Activated CD8-positive, alpha-beta memory T cell treated with anti-CD3 and anti-CD28 coated beads, Interleukin-2, amount 10 ng/mL, durations not matched to agents 7 days and 5 days (primary cell): ENCODE measurements at regions not wholly inside any gene's neighbourhood (a gene's known extent, or its start where the extent isn't known, plus 50 kb on each side); places are given as distances from the start of the nearest gene placed in this dataset.
A peak's percentile ranks its signal among the peaks of the same experiment; 100 is the strongest.

Experiments used
- ATAC-seq: fragments of 150-1000 bp; cut with Tn5 transposase; one replicate; pipeline ENCODE4 v1.10.0; 2021; ENCODE audit warnings: moderate library complexity
- CTCF ChIA-PET: fragments of 350-600 bp; sonication (Branson Sonifier 250); formaldehyde crosslinking; loops from one replicate; lab custom pipeline; 2021; ENCODE audit warnings: antibody characterized with exemption; lab: Charles Lee
- DNase-seq: peaks from one replicate; pipeline ENCODE4 v3.0.0-alpha.2; 2020
- H3K27ac Mint-ChIP-seq: one replicate; pipeline ENCODE4 v1.8.0; 2021; ENCODE audit warnings: mild to moderate bottlenecking, mixed read lengths
- H3K27me3 Mint-ChIP-seq: one replicate; pipeline ENCODE4 v1.8.0; 2021; ENCODE audit warnings: mixed read lengths
- H3K36me3 Mint-ChIP-seq: one replicate; pipeline ENCODE4 v1.8.0; 2021; ENCODE audit warnings: mild to moderate bottlenecking, mixed read lengths
- H3K4me1 Mint-ChIP-seq: one replicate; pipeline ENCODE4 v1.8.0; 2021; ENCODE audit warnings: mixed read lengths
- H3K4me3 Mint-ChIP-seq: one replicate; pipeline ENCODE4 v1.8.0; 2021; ENCODE audit warnings: mild to moderate bottlenecking, moderate library complexity, mixed read lengths
- H3K9me3 Mint-ChIP-seq: one replicate; pipeline ENCODE4 v1.8.0; 2022; ENCODE audit warnings: low read depth, mixed read lengths

DNA sequence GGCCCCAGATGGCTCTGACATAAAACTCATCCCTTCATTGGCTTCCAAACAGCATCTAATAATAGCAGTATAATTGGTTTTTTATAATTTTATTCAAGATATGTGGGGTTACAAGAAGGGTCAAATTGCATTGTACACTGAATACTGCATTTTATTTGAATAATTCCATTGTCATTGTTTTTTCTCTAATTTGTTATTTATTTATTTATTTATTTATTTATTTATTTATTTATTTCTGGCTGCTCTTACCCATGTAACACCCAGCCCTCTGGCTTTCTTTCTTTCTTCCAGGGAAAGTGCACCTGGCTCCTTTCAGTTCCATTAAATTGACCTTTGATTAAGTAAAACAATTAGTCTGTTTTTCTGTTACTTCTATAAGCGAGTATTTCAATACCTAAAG is 210.1 kb downstream of the CDH9 start:
- H3K4me3 Mint-ChIP-seq: no peak overlapping the region
- H3K9me3 Mint-ChIP-seq: peaks cover 12% of the 10 kb centered on the region
- no peak for DNase-seq
- H3K36me3 Mint-ChIP-seq: no peaks in the 10 kb centered on the region
- ATAC-seq: no peak
- H3K4me1 Mint-ChIP-seq: no peaks in the 10 kb centered on the region
- H3K27me3 Mint-ChIP-seq: no peaks in the 10 kb centered on the region
- H3K27ac Mint-ChIP-seq: no peak overlapping the region
- CTCF ChIA-PET: no interaction called here

DNA sequence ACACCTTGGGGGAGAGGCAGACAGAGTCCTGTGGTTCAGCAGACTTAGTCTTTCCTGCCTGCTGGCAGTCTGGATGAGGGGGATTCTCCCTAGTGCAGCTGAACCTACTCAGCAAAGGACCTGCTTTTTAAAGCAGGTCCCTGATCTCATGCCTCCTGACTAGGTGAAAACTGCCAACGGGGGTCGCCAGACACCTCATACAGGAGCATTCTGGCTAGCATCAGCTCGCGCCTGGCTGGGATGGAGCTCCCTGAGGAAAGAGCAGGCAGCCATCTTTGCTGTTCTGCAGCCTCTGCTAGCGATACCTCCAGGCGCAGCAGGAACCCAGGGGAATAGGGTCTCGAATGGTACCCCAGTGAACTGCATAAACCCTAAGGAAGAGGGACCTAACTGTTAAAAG is 225.2 kb downstream of the CDH9 start:
- ATAC-seq (no peak), DNase-seq (no peak)
- H3K9me3 Mint-ChIP-seq: peaks cover 21% of the 10 kb centered on the region
- no peaks in the 10 kb centered on the region for H3K4me1 Mint-ChIP-seq
- no peak overlapping the region for H3K27ac Mint-ChIP-seq
- H3K36me3 Mint-ChIP-seq: no peaks in the 10 kb centered on the region
- H3K27me3 Mint-ChIP-seq: no peaks in the 10 kb centered on the region
- H3K4me3 Mint-ChIP-seq: no peak overlapping the region
- CTCF ChIA-PET: no interaction called here

DNA sequence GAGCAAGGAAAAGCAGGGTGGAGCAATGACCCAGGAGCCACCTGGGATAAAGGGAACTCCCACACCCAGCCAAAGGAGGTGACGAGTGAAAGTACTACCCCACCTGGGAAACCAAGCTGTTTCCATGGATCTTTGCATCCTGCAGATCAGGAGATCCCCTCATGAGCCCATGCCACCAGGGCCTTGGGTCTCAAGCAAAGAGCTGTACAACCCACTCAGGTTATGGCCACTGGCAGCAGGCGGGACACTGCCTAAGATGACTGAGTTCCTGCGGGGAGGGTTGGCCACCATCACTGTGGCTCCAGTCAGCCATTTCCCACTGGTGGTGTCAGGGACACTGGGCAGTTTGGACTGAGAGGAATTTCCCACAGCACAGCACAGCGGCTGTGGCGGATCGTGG is 225.7 kb downstream of the CDH9 start:
- no peak overlapping the region for H3K27ac Mint-ChIP-seq
- no peaks in the 10 kb centered on the region for H3K27me3 Mint-ChIP-seq
- H3K9me3 Mint-ChIP-seq: peaks cover 17% of the 10 kb centered on the region
- DNase-seq (no peak), ATAC-seq (no peak)
- H3K36me3 Mint-ChIP-seq: no peaks in the 10 kb centered on the region
- H3K4me1 Mint-ChIP-seq: no peaks in the 10 kb centered on the region
- H3K4me3 Mint-ChIP-seq: no peak overlapping the region
- CTCF ChIA-PET: no interaction called here

DNA sequence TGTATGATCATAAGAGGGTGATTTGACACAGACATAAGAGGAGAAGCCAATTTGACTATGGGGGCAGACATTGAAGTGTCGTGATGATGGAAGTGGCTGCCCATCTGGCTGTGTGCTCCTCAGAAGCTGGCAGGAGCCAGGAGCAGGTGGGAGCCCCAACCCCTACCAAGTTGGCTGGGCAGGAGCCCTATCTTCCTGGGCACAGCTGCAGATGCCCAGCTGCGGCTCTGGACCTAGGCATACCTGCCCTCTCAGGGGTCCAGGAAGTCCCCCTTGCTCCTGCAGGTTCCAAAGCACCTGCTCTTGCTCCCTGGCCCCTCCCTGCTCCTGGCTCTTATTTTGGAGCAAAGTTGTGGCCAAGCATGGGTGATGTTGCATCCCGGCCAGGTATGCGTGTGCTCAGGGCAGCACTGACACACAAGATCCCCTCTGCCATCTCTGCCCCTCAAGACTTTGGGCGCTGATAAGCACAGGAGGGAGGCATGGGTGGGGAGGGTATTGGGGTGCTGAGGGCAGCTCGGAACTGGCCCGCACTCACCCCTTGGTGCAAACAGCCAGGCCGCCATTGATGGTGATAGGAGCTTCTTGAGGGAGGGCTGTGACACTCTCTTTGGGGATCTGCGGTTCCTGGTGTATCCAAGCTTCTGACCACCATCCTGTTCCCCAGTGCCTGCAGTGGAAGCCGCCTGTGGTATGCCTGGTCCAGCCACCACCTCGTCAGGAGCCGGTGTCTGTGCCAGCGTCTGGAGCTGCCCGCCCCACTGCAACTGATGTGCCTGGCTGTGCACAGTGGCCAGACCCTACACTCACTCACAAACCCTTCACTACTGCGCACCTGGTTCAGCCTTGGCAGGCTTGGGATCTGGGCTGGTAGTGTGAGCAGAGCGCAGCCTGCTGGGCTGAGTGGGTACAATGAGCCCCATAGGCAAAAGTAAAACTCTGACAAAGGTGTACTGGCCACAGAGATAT is 230.9 kb downstream of the CDH9 start:
- CTCF ChIA-PET: no interaction called here
- H3K4me1 Mint-ChIP-seq: no peaks in the 10 kb centered on the region
- H3K9me3 Mint-ChIP-seq: peaks cover 13% of the 10 kb centered on the region
- no peaks in the 10 kb centered on the region for H3K36me3 Mint-ChIP-seq
- H3K27me3 Mint-ChIP-seq: no peaks in the 10 kb centered on the region
- DNase-seq (no peak), ATAC-seq (no peak)
- no peak overlapping the region for H3K4me3 Mint-ChIP-seq
- no peak overlapping the region for H3K27ac Mint-ChIP-seq

DNA sequence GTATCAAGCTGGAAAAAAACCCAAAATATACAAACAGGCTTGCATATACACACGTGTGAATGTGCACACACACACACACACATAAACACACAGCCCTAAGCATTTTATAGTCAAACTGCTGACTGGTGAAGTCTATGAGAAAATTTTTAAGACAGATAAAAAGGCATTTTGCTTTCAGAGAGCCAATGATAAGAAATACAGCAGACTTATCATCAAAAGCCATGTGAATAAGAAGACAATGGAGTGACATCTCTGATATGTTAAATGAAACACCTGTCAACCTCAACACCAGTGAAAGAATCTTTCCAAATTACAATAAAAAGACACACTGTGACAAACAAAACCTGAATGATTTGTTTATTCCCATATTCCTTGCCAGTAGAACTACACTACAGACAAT is 233.3 kb downstream of the CDH9 start:
- no peaks in the 10 kb centered on the region for H3K4me1 Mint-ChIP-seq
- DNase-seq (no peak), ATAC-seq (no peak)
- CTCF ChIA-PET: no interaction called here
- no peak overlapping the region for H3K27ac Mint-ChIP-seq
- peaks cover 11% of the 10 kb centered on the region for H3K9me3 Mint-ChIP-seq
- no peaks in the 10 kb centered on the region for H3K36me3 Mint-ChIP-seq
- H3K4me3 Mint-ChIP-seq: no peak overlapping the region
- no peaks in the 10 kb centered on the region for H3K27me3 Mint-ChIP-seq

DNA sequence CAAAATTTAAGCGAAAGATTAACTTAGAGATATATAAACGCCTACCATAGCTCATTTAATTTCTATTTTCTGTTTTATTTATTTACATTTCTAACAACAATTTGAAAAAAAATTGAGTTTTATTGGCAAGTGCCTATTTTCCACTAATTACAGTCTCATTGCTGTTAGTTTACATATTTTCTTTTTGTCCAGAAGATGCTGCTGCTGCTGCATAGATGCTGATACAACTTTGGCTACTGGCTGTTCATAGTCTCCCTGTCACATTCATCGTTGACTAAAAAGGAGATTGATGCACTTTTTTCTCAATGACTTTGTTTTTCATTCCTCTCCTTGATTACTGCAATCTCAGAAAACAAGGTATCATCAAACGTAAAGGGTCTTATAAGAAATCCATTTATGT is 235.4 kb downstream of the CDH9 start:
- CTCF ChIA-PET: no interaction called here
- no peaks in the 10 kb centered on the region for H3K4me1 Mint-ChIP-seq

DNA sequence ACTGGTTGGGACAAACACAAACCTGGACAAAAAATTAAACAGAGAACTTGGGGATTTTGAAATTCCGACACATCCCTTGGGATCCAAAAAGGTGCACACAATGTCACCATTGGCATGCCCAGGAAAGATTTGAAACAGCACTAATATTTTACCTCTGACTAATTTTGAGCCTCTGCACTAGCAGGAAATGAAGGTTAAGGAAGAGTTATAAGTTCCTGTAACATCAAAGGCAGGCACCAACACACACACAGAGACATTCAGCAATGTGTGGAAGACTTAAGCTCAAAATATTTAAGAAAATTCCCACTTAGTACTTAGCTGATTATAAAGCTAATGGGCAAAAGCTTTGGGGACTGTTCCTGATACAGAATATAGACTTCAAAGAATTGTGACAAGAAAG is 247.0 kb downstream of the CDH9 start:
- CTCF ChIA-PET: no interaction called here
- H3K36me3 Mint-ChIP-seq: no peaks in the 10 kb centered on the region
- H3K27ac Mint-ChIP-seq: no peak overlapping the region
- no peak overlapping the region for H3K4me3 Mint-ChIP-seq
- H3K27me3 Mint-ChIP-seq: no peaks in the 10 kb centered on the region
- no peak for ATAC-seq
- peaks cover 16% of the 10 kb centered on the region for H3K9me3 Mint-ChIP-seq
- DNase-seq: no peak
- H3K4me1 Mint-ChIP-seq: no peaks in the 10 kb centered on the region

More for the DNA sequence above, 235.4 kb downstream of the CDH9 start:
- DNase-seq (no peak), ATAC-seq (no peak)
- Mint-ChIP-seq H3K9me3 (peaks cover 11% of the 10 kb centered on the region), H3K27ac (no peak overlapping the region), H3K36me3 (no peaks in the 10 kb centered on the region), H3K27me3 (no peaks in the 10 kb centered on the region), H3K4me3 (no peak overlapping the region)

DNA sequence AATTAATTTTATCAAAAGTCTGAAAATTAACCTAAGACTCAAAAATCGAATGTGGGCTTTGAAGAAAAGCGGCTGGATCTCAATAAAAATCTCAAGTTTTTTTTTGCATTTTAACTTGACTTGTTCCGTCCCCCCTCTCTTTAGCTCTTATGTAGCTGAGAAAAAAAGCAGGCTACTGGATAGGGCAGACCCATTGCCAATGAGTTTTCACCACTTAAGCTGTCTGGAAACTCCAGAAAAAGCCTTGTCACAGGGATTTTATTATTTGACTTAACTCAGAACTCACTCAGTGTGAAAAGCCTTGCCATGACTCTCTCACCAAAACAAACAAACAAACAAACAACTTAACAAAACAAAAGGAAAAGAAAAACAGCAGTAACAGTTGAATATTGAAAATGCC is 247.4 kb downstream of the CDH9 start:
- no peak for DNase-seq
- CTCF ChIA-PET: no interaction called here
- Mint-ChIP-seq H3K4me3 (no peak overlapping the region), H3K4me1 (no peaks in the 10 kb centered on the region), H3K36me3 (no peaks in the 10 kb centered on the region), H3K27me3 (no peaks in the 10 kb centered on the region), H3K9me3 (peaks cover 16% of the 10 kb centered on the region), H3K27ac (no peak overlapping the region)
- ATAC-seq: no peak

DNA sequence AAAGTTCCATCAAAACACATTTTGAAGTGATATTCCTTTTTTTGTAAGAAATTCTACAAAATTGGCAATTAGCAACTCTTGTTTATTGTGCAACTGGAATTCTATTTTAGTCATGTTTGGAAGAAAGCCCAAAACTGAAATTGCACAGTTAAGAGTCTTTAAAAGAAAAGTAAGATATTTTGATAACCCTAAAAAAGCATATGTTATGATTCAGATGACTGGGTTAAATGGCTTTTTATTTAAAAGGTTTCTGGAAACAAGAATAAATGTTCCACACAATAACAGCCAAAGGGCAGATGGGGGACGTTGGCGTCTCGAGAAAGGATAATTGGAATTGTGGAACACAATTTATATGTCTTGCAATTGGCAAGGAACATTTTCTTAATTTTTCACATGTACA is 275.2 kb downstream of the CDH9 start:
- H3K4me1 Mint-ChIP-seq: no peaks in the 10 kb centered on the region
- no peaks in the 10 kb centered on the region for H3K27me3 Mint-ChIP-seq
- CTCF ChIA-PET: no interaction called here
- H3K27ac Mint-ChIP-seq: no peak overlapping the region
- no peaks in the 10 kb centered on the region for H3K36me3 Mint-ChIP-seq
- DNase-seq (no peak), ATAC-seq (no peak)
- peaks cover 12% of the 10 kb centered on the region for H3K9me3 Mint-ChIP-seq
- no peak overlapping the region for H3K4me3 Mint-ChIP-seq

DNA sequence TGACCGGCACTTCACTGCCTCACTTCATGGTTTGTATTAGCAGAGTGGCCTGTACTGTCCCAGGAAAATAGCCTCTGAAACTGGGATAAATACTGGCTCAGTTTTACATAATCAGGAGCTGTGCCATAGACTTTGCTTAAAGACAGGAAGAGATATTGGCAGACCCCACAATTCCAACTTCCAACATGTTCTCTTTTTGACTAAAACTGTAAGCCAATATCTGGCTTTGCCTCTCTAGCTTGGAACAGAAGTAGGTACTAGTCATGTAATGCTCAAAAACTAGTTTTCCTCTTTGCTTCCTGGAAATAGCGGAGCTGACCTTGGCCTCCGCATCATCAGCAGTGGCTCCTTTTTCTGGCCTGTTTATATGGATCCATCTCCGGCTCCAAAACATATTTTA is 276.9 kb downstream of the CDH9 start:
- no peak for DNase-seq
- CTCF ChIA-PET: no interaction called here
- H3K4me3 Mint-ChIP-seq: no peak overlapping the region

DNA sequence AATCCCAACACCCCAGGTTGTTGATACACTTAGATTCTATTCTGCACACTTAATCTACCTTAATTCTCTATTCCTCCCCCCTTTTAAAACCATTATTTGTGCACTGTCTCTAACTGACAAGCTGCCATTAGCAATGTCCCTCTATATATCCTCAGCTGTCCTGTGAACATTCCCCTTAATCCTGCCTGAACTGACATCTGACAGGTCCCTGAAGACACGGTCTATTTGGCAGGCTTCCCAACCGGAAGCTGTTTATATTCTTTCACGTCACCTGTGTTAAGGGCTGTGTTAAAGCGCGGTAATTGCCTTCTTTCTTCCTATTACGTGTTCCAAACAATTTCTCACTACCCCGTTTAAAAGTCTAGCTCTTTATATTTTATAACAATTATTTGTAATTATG is 277.3 kb downstream of the CDH9 start:
- DNase-seq (no peak), ATAC-seq (no peak)
- Mint-ChIP-seq H3K9me3 (peaks cover 7% of the 10 kb centered on the region), H3K4me1 (no peaks in the 10 kb centered on the region), H3K4me3 (no peak overlapping the region), H3K36me3 (no peaks in the 10 kb centered on the region), H3K27me3 (no peaks in the 10 kb centered on the region), H3K27ac (no peak overlapping the region)
- CTCF ChIA-PET: no interaction called here

More for the DNA sequence above, 276.9 kb downstream of the CDH9 start:
- Mint-ChIP-seq H3K27me3 (no peaks in the 10 kb centered on the region), H3K9me3 (peaks cover 10% of the 10 kb centered on the region), H3K36me3 (no peaks in the 10 kb centered on the region), H3K4me1 (no peaks in the 10 kb centered on the region), H3K27ac (no peak overlapping the region)
- no peak for ATAC-seq

DNA sequence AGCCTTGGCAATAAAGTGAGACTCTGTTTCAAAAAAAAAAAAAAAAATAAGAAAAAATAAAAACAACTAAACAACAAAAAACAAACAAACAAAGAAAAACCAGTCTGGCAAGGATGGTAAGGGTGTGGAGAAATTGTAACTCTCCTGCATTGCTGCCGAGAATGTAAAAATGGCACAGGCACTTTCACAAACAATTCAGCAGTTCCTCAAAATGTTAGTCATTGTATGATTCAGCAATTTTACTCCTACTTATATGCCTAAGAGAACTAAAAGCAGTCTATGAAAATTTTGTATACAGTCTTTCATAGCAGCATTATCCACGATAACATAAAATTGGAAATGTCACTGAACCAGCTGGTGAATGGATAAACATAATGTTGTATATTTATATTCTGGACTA is 280.4 kb downstream of the CDH9 start:
- Mint-ChIP-seq H3K4me1 (no peaks in the 10 kb centered on the region), H3K27ac (no peak overlapping the region), H3K27me3 (no peaks in the 10 kb centered on the region), H3K9me3 (peaks cover 14% of the 10 kb centered on the region), H3K36me3 (no peaks in the 10 kb centered on the region), H3K4me3 (no peak overlapping the region)
- DNase-seq (no peak), ATAC-seq (no peak)
- CTCF ChIA-PET: no interaction called here

DNA sequence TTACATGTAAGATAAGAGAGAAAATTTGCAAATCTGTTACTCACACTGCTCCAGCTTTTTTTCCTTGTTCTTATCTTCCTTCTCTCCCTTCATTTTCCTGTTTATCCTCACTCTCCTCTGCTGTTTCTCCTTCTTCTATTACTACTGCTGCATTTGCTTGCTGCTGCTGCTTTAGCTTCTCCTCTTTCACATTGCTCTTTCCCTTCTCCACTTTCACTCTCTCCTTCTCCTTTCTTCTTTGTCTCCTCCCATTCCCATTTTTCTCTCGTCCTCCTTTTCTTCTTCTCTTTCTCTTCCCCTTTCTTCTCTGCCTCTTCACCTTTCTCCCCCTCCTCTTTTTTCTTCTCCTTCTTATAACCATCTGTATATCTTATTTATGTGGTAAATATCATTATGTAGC is 288.6 kb downstream of the CDH9 start:
- no peaks in the 10 kb centered on the region for H3K36me3 Mint-ChIP-seq
- H3K27ac Mint-ChIP-seq: peak overlapping the region; percentile 2
- no peaks in the 10 kb centered on the region for H3K4me1 Mint-ChIP-seq
- H3K9me3 Mint-ChIP-seq: peaks cover 16% of the 10 kb centered on the region
- H3K27me3 Mint-ChIP-seq: no peaks in the 10 kb centered on the region
- no peak for ATAC-seq
- CTCF ChIA-PET: no interaction called here
- H3K4me3 Mint-ChIP-seq: no peak overlapping the region
- no peak for DNase-seq

DNA sequence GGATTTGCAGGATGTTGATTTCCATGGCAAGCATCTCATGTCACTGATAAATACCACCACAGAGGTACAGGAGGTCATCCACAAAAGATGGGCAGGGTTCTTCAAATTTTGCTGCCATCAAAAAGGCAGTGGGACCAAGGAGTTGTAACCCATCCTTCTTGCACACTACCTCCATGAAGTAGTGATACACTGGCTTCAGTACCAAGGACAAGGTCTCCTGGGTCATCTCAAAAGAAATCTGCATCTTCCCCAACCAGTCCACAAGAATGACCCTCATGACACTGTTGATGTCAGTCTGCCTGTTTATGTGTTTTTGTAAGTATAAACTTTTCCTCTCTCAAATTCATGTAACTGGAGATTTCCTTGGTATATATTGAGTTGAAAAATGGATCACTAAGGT is 298.2 kb downstream of the CDH9 start:
- no peak for ATAC-seq
- no peak for DNase-seq
- CTCF ChIA-PET: no interaction called here
- Mint-ChIP-seq H3K4me1 (no peaks in the 10 kb centered on the region), H3K27ac (no peak overlapping the region), H3K4me3 (no peak overlapping the region), H3K36me3 (no peaks in the 10 kb centered on the region), H3K9me3 (peaks cover 4% of the 10 kb centered on the region), H3K27me3 (no peaks in the 10 kb centered on the region)
